Fibroblast of peridontal ligament (primary cell): ENCODE measurements at regions not wholly inside any gene's neighbourhood (a gene's known extent, or its start where the extent isn't known, plus 50 kb on each side); places are given as distances from the start of the nearest gene placed in this dataset.

Experiments
- DNase-seq: peaks from one replicate; pipeline ENCODE4 v3.0.0-alpha.2; 2010; ENCODE audit errors: extremely low read depth

GRCh38 chr14:99077844-99078236 lies 194.2 kb downstream of the BCL11B start:
- no peak for DNase-seq

- DNase-seq = no peak
These were observed 193.6 kb downstream of the BCL11B start for GRCh38 chr14:99078426-99078825.

- DNase-seq = no peak
These were observed 192.8 kb downstream of the BCL11B start for GRCh38 chr14:99079061-99079727.

DNA sequence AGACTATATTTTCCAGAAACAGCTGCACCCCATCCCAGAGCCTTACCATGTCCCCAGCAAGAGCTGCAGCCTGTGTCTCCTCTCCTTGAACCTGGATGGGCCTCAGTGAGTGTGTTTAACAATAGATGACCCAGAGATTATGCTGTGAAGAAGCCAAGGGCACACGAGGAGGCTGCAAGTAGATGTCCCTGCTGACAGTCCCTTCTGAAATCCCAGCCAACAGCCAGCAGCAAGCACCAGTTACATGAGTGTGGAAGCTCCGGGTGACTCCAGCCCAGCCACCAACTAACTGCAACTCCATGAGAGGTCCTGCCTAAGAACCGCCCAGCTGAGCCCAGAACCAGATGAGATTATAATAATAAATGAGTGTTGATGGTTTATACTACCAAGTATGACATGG lies 191.7 kb downstream of the BCL11B start:
- no peak for DNase-seq

GRCh38 chr14:99081156-99081765 lies 190.7 kb downstream of the BCL11B start:
- no peak for DNase-seq

- no peak for DNase-seq
These were observed 190.1 kb downstream of the BCL11B start for GRCh38 chr14:99081880-99082279.

- DNase-seq = no peak
These were observed 178.2 kb downstream of the BCL11B start for GRCh38 chr14:99093532-99094517.

DNA sequence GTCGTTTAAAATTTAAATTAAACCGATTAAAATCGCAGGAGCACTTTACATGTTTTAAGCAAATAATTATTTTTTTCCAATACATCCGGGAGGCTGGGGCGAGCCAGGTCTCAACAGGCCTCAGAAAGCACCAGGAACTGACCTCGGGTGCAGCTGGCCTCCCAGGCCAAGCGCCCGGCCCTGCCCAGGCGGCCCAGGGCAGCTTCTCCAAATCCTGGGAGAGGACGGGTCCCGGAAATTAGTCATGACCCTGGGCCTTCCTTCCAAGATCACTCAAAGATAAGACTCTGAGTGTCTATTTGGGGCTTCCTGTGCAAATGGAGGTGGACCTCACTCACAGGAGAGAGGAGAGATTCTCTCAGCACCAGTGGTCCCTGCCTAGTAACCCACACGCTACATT lies 177.1 kb downstream of the BCL11B start:
- DNase-seq = no peak

- DNase-seq = no peak
These were observed 176.6 kb downstream of the BCL11B start for GRCh38 chr14:99095369-99095768.

- no peak for DNase-seq
These were observed 173.8 kb downstream of the BCL11B start for GRCh38 chr14:99098199-99098598.

DNA sequence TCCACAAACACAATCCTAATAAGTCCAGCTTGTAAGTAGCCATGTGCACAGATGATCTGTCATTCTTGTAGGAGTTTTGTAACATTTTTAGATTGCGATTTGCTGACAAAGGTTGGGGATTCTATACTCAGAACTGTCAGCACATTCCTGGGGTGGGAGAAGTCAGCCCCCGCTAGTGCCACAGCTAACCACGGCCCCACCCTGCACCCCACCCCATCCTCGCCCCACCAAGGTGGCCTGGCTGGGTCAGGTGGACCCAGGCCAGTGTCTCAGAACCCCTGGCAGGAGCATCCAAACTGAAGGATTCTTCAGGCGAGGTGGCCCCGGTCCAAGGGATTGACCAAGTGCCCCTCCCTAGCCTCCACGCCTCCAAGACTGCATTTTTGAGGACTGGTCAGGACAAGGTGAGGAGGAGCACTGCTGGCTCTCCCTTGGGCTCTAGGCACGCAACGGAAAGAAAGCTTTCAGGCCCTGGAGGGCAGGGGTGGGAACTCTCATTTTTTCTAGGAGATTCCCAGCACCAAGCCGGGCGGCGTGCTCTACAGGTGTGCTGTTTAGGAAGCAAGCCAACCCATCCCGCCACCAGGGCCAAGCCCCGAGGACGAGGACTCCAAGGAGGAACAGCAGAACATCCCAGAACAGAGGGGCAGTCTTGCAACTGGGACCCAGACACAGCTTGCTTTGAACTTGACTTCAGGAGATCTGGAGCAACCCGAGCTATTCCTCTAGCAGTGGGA lies 172.8 kb downstream of the BCL11B start:
- no peak for DNase-seq

- no peak for DNase-seq
These were observed 171.3 kb downstream of the BCL11B start for GRCh38 chr14:99100497-99101270.

DNA sequence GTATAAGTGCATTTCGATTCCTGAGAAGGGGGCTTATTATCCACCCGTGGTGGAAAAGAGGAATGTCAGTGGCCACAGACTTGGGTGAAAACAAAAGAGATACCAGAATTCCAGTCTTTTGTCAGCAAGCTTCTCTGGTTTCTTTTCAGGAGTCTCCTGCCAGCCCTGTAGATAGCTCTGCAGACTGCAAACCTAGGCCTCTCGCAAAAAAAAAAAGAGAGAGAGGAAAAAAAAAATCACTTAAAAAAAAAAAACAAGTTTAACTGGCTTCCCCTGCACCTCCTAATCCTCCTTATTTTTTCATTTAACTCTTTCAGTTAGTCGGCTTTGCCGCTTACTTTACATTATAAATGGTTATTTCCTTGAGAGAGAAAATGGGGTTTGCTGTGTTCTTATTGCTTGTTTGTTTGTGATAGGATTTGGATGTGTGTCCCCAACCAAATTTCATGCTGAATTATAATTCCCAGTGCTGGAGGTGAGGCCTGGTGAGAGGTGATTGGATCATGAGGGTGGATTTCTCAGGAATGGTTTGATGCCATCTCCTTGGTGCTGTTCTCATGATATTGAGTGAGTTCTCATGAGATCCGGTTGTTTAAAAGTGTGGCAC lies 170.0 kb downstream of the BCL11B start:
- no peak for DNase-seq

GRCh38 chr14:99116741-99117295 lies 155.2 kb downstream of the BCL11B start:
- no peak for DNase-seq

GRCh38 chr14:99117671-99118045 lies 154.3 kb downstream of the BCL11B start:
- DNase-seq = no peak

- no peak for DNase-seq
These were observed 153.8 kb downstream of the BCL11B start for GRCh38 chr14:99118046-99118721.

GRCh38 chr14:99118946-99119345 lies 153.1 kb downstream of the BCL11B start:
- DNase-seq = no peak
